Activated CD4-positive, alpha-beta T cell treated with anti-CD3 and anti-CD28 coated beads for 1 hour (primary cell): ENCODE measurements at regions not wholly inside any gene's neighbourhood (a gene's known extent, or its start where the extent isn't known, plus 50 kb on each side); places are given as distances from the start of the nearest gene placed in this dataset.
"Not testable (repeated sequence)": the region's sequence is repeated elsewhere in the genome, so short reads cannot be mapped to it uniquely, and the experiment has no call there.

Experiments
- DNase-seq: peaks from one replicate; pipeline ENCODE4 v3.0.0-alpha.2; 2020

DNA sequence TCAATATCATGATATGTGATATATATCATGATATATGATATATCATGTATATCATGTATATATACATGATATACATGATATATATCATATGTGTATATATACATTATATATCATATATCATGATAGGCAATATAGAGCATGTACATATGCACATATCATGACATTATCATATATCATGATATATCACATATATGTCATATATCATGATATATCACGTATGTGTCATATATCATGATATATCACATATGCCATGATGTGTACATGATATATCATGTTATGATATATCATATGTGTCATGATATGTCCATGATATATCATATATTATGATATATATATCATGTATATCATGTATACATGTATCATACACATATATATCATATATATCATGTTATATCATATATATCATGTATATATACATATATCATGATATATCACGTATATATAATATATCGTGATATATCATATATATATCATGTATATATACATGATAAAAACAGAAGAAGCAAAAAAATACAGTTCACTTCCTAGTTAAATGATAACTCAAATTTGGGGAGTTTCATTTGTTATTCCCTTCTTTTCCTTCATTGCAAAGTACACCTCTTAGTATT, 670.1 kb upstream of the EPHA5 start:
- no peak for DNase-seq

DNA sequence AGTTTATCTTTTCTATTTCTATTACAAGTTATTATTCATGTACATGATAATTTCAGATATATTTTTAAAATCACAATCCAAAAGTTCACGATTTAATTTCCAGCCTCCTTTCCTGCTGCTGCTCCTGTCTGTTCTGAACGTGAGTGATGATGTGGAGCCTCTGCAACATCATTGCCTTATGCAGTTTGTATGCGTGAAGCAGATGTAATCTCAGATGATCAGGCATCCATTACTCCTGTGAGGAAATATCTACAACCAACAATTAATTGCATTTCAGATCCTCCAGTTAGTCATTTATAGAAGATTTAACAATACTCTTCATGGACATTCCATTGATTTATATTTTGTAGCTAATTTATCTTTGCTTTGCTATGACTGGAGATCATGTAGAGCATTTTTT, 668.7 kb upstream of the EPHA5 start:
- DNase-seq: no peak

DNA sequence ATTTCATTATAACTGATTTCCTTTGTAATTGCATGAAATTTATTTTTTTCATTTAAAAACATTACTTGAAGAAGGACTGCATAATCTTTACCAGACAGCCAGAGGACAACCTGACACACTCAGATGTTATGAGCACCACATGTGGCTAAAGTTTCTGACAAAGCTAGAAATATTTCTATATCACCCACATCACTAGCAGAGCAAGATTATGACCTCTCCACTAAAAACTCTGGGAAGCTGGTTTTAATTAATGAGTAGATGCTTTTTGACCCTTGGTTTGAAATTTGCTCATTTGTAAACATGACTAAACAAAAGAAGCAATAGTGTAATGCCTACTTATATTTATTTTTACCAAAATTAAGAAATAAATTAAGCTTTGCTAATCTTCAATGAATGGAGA, 661.5 kb upstream of the EPHA5 start:
- no peak for DNase-seq

DNA sequence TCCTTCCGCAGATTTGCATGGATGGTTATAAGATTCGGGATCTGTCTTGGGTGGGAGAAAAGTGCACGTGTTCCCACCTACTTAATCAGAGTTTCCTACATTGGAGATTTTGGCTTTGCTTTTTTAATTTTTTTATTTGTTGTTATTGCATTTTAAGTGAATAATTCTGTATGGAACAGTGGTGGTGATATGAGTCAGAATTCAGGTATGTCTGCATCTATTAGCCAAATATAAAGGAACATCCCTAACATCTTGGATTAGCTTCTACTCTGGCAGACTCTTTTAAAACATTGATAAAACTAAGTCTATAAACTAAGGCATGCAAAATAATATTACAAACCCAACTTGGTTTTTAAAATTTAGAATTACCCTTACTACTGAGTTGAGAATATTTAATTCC, 659.8 kb upstream of the EPHA5 start:
- no peak for DNase-seq

DNA sequence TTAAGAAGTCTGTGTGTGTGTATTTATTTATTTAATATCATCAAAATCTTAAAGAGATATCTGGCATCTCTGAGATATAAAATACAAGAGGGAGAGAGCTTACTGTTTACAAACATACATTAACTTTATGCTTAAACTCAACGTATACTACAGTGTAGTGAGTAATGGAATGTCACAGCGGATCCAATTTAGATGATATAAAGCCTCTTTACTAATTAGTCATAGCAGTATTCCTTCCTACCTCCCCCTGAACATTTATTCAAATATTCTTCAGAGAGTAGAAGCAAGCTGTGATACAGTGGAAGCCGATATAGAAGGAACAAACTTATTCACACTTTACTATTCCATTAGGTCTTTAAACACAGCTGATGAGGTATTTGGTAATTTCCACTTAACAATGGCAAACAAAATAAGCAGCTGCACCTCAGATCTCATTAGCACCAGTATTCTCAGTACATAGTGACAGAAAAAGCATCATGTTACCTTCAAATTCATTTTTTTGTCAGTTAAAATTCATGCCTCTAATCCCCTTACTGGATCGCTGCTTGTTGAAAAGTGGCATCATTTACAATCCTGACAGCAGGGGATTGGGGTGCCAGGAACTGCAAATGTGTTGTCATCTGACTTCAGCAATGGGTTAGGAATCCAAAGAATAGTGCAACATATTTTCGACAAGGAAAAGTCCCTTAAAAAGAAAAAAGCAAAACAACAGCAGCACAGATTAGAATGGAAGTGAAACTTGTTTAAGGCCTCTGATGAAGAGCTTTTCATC, 658.7 kb upstream of the EPHA5 start:
- no peak for DNase-seq

DNA sequence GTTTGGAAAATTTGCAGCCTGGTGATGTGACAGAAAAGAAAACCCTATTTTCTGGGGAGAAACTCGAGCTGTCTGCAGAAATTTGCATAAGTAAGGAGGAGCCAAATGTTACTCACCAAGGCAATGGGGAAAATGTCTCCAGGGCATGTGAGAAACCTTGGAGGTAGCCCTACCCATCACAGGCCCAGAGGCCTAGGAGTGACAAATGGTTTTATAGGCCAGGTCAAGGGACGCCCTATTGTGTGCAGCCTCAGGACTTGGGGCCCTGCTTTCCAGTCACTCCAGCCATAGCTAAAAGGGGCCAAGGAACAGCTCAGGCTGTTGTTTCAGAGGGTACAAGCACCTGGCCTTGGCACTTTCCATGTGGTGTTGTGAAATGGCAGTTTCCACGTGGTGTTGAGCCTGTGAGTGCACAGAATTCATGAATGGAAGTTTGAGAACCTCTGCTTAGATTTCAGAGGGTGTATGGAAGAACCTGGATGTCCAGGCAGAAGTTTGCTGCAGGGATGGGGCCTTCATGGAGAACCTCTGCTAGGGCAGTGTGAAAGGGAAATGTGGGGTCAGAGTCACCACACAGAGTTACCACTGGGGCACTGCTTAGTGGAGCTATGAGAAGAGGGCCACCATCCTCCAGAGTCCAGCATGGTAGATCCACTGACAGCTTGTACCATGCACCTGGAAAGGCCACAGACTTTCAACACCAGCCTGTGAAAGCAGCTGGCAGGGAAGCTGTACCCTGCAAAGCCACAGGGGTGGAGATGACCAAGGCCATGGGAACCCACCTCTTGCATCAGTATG, 637.6 kb upstream of the EPHA5 start:
- DNase-seq: no peak

DNA sequence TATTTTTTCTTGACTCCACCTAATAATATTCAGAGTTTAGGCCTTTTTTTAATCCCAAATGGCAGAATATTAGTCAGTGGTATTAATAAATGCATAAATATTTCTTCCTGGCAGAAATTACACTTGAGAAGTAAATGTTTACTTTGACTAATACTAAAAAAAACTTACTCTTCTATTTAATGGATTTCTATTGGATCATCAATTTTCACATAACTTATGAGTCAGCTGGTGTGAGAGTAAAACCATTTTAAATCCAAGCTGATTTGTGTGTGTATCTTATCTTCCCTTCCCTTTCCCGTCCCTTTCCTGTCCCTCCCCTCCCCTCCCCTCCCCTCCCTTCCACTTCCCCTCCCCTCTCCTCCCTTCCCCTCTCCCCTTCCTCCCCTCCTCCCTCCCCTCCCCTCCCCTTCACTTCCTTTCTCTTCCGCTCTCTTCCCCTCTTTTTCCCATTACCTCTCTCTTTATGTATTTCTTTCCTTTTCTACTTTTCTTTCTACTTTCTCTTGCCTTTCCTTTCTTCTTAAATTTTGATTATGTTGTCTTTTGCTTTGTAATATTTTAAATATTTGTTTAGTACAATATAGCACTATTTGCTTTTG, 630.1 kb upstream of the EPHA5 start:
- no peak for DNase-seq

DNA sequence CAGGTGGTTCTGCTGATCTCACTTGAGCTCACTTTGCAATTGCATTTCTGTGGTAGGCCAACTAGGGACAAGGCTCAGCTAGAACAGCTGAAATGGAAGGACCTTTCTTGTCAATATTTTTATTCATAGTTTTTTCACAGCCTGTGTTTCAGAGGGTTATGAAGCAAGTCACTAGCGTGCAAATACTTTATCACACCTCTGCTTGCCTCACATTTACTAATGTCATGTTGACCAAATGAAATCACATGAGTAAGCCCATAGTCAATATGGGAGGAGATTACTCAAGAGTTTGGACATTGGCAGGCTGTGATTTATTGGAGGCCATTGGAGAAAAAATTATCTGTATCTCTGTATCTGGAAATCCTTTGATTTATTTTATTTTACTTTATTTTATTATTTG, 628.3 kb upstream of the EPHA5 start:
- DNase-seq: no peak

DNA sequence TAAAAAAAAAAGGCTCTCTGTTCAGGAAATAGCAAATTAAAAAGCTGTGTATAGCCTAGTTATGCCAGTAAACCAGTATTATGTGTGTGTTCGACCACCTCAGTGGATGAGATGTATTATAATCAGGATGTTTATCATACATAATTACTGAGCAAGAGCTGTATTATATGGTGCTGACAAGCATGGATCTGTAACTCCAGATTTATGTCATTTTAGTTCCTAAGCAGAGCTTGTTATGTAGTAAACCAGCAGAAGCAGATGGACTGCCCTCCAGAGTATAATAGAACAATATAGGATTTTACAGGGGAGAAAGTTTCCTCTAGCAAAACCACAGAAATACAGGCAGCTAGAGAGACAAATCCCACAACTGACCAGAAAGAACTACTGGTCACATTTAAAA, 627.4 kb upstream of the EPHA5 start:
- DNase-seq: no peak

DNA sequence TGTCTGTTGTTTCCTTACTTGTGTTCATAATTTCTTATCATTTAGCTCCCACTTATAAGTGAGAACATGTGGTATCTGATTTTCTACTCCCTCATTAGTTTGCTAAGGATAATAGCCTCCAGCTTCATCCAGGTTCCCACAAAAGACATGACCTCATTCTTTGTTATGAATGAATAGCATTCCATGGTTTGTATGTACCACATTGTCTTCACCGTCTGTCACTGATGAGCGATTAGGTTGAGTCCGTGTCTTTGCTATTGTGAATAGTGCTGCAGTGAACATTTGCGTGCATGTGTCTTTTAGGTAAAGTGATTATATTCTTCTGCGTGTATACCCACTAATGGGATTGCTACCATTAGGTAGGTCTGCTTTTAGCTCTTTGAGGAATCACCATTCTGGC, 624.3 kb upstream of the EPHA5 start:
- no peak for DNase-seq

DNA sequence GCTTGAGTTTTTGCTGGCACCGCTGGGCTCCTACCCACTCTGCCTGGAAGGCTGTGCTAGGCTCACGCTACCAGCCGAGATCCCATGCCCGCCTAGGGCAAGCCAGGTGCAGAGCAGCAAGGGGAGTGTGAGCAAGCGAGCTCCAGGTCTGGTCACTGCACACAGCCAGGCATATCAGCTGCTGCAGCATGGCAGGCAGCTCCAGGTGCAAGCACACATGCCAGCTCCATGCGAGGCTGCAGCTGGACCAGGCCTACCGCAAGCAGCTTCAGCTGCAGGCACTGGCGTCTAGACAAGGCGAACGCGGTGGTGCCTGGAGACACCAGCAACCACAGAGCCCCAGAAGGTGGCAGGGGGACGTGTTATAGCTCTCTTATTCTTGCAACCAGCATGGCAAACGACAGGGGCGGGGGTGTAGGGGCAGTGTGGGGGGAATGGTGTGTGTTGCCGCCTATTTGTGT, 614.7 kb upstream of the EPHA5 start:
- no peak for DNase-seq

DNA sequence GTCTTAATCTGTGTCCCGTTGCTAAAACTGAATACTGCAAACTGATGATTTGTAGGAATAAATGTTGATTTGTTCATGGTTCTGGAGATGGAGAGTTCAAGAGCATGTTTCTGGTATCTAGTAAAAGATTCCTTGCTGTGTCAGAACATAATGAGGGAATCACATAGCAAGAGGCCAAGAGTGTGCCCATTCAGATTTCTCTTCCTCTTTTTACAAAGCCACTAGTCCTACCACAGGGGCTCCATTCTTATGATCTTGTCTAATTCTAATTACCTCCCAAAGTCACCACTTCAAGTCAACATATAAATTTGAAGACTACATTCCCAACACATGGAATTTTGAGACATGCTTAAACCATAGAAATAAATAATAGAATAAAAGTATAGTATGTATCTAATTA, 608.8 kb upstream of the EPHA5 start:
- DNase-seq: no peak

DNA sequence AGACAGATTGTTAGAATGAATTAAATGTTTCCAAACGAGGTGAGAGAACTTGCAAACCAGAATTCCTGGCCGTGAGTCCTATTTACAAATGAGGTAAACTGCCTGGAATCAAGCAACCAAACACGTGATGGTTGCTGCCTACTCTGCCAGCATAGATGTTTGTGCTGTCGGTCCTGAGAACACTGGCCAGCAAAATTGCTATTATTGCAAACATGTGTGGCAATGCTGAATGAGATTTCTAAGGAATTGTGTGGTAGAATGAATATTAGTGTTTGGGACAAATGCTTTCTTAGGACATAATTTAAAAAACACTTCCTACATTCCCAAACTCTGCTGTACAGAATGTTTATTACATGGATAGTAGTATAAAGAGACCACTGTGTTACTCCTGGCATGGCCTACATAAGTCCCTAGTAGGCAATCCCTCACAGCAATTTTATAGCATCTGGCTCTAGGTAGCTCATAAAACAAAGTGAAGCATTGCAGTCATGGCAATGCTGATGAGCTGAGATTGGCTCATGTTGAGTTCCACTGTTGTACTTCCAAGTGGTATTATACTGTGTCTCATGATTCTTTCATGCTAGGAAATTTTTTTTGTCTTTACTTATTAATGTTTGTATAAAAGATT, 605.2 kb upstream of the EPHA5 start:
- DNase-seq: no peak

DNA sequence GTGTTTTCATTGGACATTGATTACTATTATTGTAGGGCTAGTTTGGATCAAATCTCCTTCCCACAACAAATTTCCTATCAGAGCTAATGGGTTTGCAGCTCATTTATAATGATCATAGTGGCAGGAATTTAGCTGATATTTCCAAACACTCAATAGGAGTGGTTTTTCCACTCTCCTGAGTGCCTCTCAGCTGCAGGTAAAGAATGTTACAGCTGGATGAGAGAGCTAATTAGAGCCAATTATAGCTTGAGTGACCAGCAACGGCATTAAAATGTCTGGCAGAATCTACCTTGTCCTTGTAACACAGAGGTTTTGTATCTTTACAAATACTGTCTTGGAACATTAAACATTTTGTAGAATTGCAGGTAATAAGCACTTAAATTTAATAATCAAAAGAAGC, 602.8 kb upstream of the EPHA5 start:
- no peak for DNase-seq

DNA sequence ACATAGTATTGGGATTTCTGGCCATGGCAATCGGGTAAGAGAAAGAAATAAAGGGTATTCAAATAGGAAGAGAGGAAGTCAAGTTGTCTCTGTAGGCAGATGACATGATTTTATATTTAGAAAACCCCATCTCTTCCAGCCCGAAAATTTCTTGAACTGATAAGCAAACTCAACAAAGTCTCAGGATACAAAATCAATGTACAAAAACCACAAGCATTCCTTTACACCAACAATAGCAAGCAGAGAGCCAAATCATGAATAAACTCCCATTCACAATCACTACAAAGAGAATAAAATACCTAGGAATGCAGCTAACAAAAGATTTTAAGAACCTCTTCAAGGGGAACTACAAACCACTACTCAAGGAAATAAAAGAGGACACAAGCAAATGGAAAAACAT, 600.1 kb upstream of the EPHA5 start:
- not testable (repeated sequence) for DNase-seq

DNA sequence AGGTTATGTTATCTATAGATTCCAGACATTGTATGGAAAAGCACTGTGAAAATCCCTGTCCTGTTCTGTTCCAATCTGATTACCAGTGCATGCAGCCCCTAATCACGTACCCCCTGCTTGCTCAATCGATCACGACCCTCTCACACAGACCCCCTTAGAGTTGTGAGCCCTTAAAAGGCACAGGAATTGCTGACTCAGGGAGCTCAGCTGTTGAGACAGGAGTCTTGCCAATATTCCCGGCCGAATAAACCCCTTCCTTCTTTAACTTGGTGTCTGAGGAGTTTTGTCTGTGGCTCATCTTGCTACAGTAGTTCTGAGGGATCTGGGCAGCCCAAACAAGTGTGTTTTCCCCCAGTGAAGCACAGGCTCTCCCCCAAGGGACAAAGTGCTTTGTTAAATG, 596.3 kb upstream of the EPHA5 start:
- not testable (repeated sequence) for DNase-seq

DNA sequence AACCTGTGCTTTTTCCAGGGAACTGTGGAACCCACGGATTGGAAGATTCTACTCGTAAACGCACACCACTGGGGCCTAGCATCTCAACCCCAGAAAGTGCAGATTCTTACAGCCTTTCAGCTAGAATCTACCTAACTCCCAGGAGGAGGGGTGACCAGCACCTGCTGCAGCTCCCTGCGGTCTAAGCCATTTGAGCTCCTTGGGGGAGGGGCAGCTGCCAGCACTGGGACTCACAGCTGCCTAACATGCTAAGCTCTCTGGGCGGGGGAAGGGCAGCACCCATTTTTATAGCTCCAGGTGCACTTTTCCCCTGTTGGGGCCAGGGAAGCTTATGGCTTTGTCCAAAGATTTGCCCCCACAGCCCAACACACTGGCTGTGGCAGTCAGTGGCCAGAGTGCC, 595.7 kb upstream of the EPHA5 start:
- DNase-seq: no peak

DNA sequence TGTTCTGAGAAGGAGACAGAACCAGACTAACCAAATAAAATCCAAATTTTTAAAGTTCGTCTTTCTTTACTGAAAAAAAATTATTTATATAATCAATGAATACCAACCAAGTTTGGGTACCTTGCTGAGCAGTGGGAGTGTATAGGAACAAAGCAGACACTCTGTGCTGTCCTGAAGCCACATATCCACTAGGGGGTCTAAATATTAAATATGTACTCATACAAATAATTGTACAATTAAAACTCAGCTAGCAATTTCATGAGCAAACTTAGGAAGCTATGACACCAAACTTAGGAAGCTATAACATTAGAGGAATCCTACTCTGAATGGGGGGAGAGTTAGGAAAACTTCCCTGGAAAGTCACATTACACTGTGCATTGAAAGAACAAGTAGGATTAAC, 582.0 kb upstream of the EPHA5 start:
- no peak for DNase-seq

DNA sequence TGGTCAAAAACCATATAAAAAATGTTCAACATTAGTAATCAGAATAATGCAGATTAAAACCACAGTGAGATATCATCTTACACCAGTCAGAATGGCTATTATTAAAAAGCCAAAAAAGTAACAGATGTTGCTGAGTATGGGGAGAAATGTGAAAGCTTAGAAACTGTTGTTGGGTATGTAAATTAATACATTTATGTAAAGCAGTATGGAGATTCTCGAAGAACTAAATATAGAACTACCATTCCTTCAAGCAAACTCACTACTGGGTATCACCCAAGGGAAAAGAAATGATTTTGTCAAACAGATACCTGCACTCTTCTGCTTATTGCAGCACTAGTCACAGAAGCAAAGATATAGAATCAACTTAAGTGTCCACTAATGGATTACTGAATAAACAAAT, 576.4 kb upstream of the EPHA5 start:
- no peak for DNase-seq

DNA sequence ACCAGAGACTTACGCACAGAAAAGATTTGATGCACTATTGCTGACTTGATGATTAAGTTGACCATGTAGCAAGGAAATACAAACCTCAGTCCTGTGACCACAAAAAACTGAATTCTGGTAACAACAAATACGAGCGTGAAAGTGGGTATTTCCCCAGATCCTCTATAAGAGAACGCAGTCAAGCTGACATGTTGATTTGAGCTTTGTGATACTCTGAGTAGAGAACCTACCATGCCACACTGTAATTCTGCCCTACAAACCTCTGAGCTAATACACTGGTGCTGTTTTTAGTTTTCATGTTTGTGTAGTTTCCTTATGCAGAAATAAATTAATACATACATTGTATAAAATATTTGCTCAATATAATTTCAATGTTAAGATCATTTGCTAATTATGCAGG, 565.6 kb upstream of the EPHA5 start:
- no peak for DNase-seq

DNA sequence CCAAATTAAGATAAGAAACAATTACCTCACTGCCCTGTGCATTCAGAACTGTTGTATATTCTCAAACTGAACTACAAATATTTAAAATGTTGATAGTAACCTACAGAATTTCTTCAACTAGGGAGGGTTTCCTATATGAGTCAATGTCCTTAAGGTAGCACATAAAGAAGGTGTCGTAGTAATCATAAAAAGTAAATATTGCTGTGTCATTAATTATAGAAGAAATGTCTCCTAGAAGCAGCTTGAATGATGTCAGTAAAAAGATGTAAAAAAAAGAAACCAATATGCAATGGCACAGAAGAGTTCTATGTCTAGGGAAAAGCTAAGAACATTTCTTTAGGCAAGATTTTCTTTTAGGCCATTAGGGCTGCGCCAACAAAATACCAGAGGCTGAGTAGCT, 559.6 kb upstream of the EPHA5 start:
- no peak for DNase-seq

DNA sequence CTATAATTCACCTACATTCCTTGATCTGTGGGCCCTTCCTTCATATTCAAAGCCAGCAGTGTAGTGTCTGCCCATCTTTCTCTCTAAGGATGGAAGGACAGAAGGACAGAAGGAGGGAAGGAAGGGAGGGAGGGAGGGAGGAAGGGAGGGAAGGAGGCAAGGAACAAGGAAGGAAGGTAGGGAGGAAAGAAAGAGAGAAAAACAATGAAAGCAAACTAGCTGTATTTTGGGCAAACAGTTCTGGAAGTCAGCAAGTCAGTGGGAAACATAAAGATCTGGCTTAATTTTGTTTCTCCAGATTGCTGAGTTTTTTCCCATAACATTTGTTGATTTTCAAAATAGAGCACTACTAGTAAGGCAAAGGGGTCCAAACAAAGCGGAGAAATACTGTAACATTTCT, 555.2 kb upstream of the EPHA5 start:
- DNase-seq: no peak

DNA sequence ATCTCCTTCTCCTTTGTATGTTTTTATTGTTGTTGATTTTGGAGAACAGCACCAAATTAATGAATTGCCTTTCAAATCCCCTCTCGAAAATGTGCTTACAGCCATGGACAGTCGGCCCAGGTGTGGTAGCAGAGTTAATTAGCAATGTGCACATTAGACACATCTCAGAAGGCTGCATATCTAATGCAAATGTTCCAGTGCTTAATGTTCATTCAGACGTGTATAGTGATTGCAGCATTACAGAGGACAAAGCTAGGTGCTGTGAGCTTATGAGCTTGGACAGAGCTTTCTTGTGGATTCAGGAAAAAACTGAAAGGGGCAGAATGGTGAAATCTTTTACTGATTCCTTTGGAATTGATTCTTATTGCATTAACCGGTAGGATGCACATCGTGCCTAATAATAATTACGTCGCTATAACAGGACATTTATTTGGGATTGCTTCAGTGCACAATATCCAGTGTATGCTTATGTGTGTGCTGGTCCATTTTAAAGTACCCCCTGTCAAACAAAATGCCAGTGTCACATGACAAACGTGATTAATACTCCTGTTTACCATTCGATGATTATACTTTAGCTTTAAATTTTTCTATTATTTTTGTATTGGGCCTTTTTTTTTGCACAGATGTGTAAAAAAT, 552.9 kb upstream of the EPHA5 start:
- DNase-seq: no peak
